ENCODE measurements at regions not wholly inside any gene's neighbourhood (a gene's known extent, or its start where the extent isn't known, plus 50 kb on each side); places are given as distances from the start of the nearest gene placed in this dataset.

- no TSS peak for BruUV-seq (replicated peaks)
- DNase-seq (ENCODE audit: low spot score), result no peak
- intact Hi-C loops (cut with micrococcal nuclease; ENCODE audit: unreplicated experiment), result no loop called here
- Histone ChIP-seq H3K4me3 (ENCODE audit: low read depth, low read length, poor library complexity, severe bottlenecking) (no peak overlapping the region), H3K4me1 (ENCODE audit: insufficient read depth, low read length, poor library complexity, severe bottlenecking) (no peaks in the 10 kb centered on the region), H3K36me3 (ENCODE audit: insufficient read depth, low read length, poor library complexity, severe bottlenecking) (no peaks in the 10 kb centered on the region), H3K27ac (ENCODE audit: low read depth, low read length, poor library complexity, severe bottlenecking) (no peak overlapping the region), H3K27me3 (replicated peaks; ENCODE audit: insufficient read depth, low read depth, low read length, poor library complexity) (no peaks in the 10 kb centered on the region), H3K9me3 (ENCODE audit: low read depth, low read length, poor library complexity, severe bottlenecking) (peaks cover 8% of the 10 kb centered on the region)
- CTCF ChIA-PET, result no interaction called here
- no peak for TF ChIP-seq CTCF (conservative IDR thresholded peaks at IDR 0.05; ENCODE audit: low read depth, low read length)
- no peak for TF ChIP-seq EZH2 (IDR thresholded peaks at IDR 0.05; ENCODE audit: borderline replicate concordance, low read depth, low read length, poor library complexity, severe bottlenecking)
- POLR2A ChIA-PET (ENCODE audit: low non-redundant PET), result no interaction called here
Measured at GRCh38 chr5:103718108-103718507, 155.5 kb upstream of the NUDT12 start.

- Histone ChIP-seq H3K4me1 (ENCODE audit: insufficient read depth, low read length, poor library complexity, severe bottlenecking) (no peaks in the 10 kb centered on the region), H3K27me3 (replicated peaks; ENCODE audit: insufficient read depth, low read depth, low read length, poor library complexity) (no peaks in the 10 kb centered on the region), H3K36me3 (ENCODE audit: insufficient read depth, low read length, poor library complexity, severe bottlenecking) (no peaks in the 10 kb centered on the region), H3K9me3 (ENCODE audit: low read depth, low read length, poor library complexity, severe bottlenecking) (no peaks in the 10 kb centered on the region), H3K4me3 (ENCODE audit: low read depth, low read length, poor library complexity, severe bottlenecking) (no peak overlapping the region), H3K27ac (ENCODE audit: low read depth, low read length, poor library complexity, severe bottlenecking) (no peak overlapping the region)
- TF ChIP-seq CTCF (conservative IDR thresholded peaks at IDR 0.05; ENCODE audit: low read depth, low read length) (no peak), EZH2 (IDR thresholded peaks at IDR 0.05; ENCODE audit: borderline replicate concordance, low read depth, low read length, poor library complexity, severe bottlenecking) (no peak)
- BruUV-seq (replicated peaks), result no TSS peak
- ChIA-PET CTCF (no interaction called here), POLR2A (ENCODE audit: low non-redundant PET) (no interaction called here)
- intact Hi-C loops (cut with micrococcal nuclease; ENCODE audit: unreplicated experiment), result no loop called here
- no peak for DNase-seq (ENCODE audit: low spot score)
Measured at GRCh38 chr5:103708601-103709000, 146.0 kb upstream of the NUDT12 start.

GRCh38 chr5:103706939-103707682, 144.5 kb upstream of the NUDT12 start:
- ChIA-PET CTCF (no interaction called here), POLR2A (ENCODE audit: low non-redundant PET) (no interaction called here)
- intact Hi-C loops (cut with micrococcal nuclease; ENCODE audit: unreplicated experiment), result no loop called here
- TF ChIP-seq CTCF (conservative IDR thresholded peaks at IDR 0.05; ENCODE audit: low read depth, low read length), result no peak
- Histone ChIP-seq H3K27ac (ENCODE audit: low read depth, low read length, poor library complexity, severe bottlenecking) (no peak overlapping the region), H3K9me3 (ENCODE audit: low read depth, low read length, poor library complexity, severe bottlenecking) (no peaks in the 10 kb centered on the region), H3K4me1 (ENCODE audit: insufficient read depth, low read length, poor library complexity, severe bottlenecking) (no peaks in the 10 kb centered on the region), H3K36me3 (ENCODE audit: insufficient read depth, low read length, poor library complexity, severe bottlenecking) (no peaks in the 10 kb centered on the region), H3K27me3 (replicated peaks; ENCODE audit: insufficient read depth, low read depth, low read length, poor library complexity) (no peaks in the 10 kb centered on the region), H3K4me3 (ENCODE audit: low read depth, low read length, poor library complexity, severe bottlenecking) (no peak overlapping the region)
- BruUV-seq (replicated peaks), result no TSS peak
- no peak for DNase-seq (ENCODE audit: low spot score)

Measured in A673 (cell line).